HCT116 (cell line): ENCODE measurements at regions not wholly inside any gene's neighbourhood (a gene's known extent, or its start where the extent isn't known, plus 50 kb on each side); places are given as distances from the start of the nearest gene placed in this dataset.

Experiments
- EGR1 ChIP-seq: IDR thresholded peaks from 2 replicates; pipeline ENCODE4 v1.6.1; 2012; ENCODE audit warnings: low read depth
- RAD21 ChIP-seq: IDR thresholded peaks from 2 replicates; pipeline ENCODE4 v1.6.1; 2012; ENCODE audit warnings: low read depth, mild to moderate bottlenecking
- SIN3A ChIP-seq: IDR thresholded peaks from 2 replicates; pipeline ENCODE4 v1.6.1; 2012; ENCODE audit warnings: low read depth
- SRF ChIP-seq: IDR thresholded peaks from 2 replicates; pipeline ENCODE4 v1.6.1; 2012; ENCODE audit warnings: low read depth
- ZNF274 ChIP-seq: fragments of 200-500 bp; sonication (Bioruptor generic); IDR thresholded peaks from 2 replicates; pipeline ENCODE4 v1.6.1; 2014; ENCODE audit warnings: mild to moderate bottlenecking, low read depth, low read length, inconsistent platforms
- TF ChIP-seq, protein P1 (sequence below), 3 experiments: fragments of 200-600 bp in 1 of 3; sonication (generic) in 1 of 3; IDR thresholded peaks in 2 of 3; conservative IDR thresholded peaks in 1 of 3; 2 replicates each; pipeline ENCODE4 v1.5.1; 2012 to 2017; ENCODE audit warnings: low read depth in 2 of 3, low read length in 2 of 3, antibody characterized with exemption in 1 of 3, borderline replicate concordance in 1 of 3, control low read depth in 1 of 3, mild to moderate bottlenecking in 1 of 3, mixed read lengths in 1 of 3, mixed run types in 1 of 3, moderate library complexity in 1 of 3; ENCODE audit not compliant: insufficient read depth in 1 of 3

DNA sequence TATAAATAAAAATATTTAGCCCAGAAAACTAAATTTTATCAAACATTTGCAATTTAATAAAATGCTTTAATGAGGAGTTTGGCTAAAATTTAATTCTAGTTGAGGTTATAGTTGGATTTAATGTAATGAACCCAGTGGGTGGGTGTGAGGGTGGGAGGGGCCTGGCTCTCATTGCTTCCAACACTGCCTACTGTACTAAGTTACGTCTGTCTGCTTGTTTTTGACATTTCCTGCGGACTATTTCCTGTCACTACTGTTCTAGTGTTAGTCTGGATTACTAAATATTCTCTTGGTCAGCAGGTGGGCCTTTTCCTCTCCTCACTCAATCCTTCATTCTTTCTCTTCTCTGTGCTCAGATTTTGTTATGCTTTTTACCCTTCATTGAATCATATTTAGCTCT is 82.5 kb upstream of the MAP3K7 start:
- no peak for TF ChIP-seq SIN3A
- TF ChIP-seq SRF = no peak
- TF ChIP-seq EGR1 = no peak
- TF ChIP-seq, protein P1, sequence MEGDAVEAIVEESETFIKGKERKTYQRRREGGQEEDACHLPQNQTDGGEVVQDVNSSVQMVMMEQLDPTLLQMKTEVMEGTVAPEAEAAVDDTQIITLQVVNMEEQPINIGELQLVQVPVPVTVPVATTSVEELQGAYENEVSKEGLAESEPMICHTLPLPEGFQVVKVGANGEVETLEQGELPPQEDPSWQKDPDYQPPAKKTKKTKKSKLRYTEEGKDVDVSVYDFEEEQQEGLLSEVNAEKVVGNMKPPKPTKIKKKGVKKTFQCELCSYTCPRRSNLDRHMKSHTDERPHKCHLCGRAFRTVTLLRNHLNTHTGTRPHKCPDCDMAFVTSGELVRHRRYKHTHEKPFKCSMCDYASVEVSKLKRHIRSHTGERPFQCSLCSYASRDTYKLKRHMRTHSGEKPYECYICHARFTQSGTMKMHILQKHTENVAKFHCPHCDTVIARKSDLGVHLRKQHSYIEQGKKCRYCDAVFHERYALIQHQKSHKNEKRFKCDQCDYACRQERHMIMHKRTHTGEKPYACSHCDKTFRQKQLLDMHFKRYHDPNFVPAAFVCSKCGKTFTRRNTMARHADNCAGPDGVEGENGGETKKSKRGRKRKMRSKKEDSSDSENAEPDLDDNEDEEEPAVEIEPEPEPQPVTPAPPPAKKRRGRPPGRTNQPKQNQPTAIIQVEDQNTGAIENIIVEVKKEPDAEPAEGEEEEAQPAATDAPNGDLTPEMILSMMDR (IDR thresholded peaks at IDR 0.05 in 2 of 3, conservative IDR thresholded peaks at IDR 0.05 in 1 of 3; ENCODE audit: borderline replicate concordance in 1 of 3, insufficient read depth in 1 of 3, low read depth in 2 of 3, low read length in 2 of 3) = no peak
- no peak for TF ChIP-seq RAD21
- no peak for TF ChIP-seq ZNF274
